Renal cortical epithelial cell (primary cell): ENCODE measurements at regions not wholly inside any gene's neighbourhood (a gene's known extent, or its start where the extent isn't known, plus 50 kb on each side); places are given as distances from the start of the nearest gene placed in this dataset.
A peak's percentile ranks its signal among the peaks of the same experiment; 100 is the strongest.

Source experiments
- DNase-seq: peaks from one replicate; pipeline ENCODE4 v3.0.0-alpha.2; 2011; ENCODE audit warnings: low read depth

DNA sequence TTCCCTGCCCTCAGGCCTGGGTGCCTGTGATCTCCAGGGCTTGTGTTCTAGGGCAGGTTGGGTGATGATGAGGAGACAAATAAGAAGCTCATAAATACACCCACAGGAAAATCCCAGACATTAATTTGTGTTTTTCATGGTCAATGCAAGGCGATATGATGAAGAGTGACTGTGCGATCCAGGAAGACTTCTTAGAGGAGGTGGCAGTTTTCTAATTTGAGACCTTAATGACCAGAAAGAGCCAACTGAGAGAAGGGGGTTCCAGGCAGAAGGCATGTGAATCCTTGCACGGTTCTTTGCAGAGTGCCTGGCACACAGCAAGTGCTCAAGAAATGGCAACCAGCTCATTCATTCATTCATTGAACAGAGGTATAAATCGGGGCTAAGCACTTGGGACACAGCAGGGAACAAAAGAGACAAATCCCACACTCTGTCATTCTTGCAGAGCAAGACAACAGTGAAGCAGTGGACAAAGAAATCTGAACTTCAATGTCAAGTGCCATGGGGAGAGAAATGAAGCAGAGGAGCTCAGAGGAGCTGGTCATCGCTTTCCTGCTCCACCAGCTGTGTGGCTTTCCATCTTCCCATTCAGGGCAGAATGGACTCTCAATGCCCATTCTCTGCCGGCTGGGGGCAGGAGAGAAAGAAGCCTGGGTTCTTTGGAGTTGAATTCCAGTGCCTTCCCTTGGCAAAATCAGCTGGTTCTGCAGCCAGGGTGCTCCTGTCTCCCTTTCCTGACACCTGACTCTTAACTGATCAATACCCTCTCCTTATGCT, 128.3 kb downstream of the AACS start:
- no peak for DNase-seq

DNA sequence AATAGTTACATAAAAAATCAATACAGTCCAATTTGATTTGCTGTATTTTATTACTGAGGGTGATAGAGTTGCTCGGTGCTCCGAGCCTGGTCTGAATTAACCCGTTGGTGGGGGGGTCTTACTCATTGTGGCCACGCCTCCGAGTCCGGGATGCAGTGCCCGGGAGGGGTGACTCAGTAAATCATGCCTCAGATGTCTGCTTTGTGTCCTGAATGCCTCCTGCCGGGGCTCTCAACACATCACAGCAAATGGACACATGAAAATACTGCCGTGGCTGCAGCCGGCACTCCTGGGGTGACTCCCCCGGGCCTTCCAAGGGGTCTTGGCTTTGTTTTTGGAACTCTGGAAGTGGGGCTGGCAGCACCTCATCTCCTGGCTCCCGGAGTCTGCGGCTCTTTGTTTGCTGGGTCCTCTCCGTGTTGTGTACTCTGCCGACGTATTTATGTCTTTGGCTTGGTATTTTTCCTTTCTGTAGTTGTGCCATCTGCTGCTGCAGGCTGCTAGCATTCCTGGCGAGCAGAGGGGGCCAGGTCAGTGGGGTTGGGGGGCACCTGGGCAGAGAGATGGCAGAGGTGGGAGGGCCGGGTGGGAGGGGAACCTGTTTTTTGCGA, 129.0 kb downstream of the AACS start:
- no peak for DNase-seq

DNA sequence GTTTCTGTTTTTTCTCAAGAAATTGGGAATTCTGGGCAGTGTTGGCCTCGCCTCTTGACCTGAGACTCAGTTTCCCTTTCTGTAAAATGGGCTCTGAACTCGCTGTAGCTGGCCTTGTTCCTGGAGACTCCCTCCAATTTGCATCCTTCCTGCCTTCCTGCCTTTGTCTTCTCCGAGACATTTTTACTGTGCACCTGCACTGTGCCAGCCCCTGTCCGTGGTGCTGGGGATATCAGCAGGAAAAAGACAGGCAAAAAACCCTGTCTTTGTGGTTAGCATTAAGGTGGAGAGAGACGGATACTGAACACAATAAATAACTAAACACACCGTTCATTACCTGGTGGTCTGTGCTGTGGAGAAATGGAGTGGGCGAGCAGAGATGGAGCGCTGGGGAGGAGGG, 129.8 kb downstream of the AACS start:
- no peak for DNase-seq

DNA sequence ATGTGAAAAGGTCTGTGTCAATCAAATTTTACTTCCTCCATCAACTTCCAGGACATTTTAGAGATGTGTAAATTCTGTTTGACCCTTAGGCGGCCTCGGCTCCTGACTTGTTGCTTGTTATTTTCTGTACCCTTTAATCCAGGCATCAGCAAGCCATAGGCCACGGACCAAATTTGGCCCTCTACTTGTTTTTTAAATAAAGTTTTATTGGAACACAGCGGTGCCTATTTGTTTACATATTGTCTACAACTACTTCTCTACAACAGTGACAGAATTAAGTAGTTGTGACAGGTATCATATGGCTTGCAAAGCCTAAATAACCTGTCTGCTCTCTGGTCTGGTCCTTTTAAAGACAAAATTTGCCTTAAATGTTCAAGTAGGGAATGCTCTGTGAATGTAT, 132.1 kb downstream of the AACS start:
- no peak for DNase-seq

DNA sequence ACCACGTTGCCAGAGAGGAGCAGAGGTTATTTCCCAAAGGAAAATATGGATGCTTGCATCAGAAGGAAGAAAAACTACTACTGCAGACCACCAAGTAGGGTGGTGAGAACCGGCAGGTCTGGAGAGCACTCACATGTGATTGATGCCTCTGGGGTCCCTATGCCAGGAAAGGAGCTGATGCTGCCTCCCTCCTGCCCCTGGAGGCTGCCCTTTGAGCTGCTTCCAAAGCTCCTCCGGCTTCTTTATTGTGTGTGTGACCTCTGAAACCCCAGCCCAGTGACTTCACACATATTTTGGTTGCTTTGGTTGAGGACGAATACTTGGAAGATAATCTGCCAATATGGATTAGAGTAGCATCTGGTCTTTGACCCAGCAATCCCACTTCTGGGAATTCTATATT, 133.4 kb downstream of the AACS start:
- no peak for DNase-seq

DNA sequence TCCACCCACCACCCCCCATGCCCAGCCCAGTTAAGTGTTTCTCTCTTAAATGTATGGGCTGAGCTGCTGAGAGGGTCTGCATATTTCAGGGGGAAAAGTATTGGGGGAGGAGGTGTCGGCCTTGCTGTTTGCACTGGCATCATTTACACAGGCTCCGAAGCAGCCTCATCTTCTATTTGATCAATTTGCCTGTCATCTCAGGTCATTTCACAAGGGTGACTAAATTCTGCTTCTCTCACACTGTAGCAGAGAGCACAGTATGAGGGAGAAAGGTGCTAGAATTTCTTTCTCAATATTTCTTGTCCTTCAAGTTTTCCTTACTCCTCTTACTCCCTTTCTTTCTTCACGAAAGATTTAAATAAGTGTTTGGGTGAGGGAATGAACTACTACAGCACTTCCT, 135.9 kb downstream of the AACS start:
- DNase-seq: no peak

DNA sequence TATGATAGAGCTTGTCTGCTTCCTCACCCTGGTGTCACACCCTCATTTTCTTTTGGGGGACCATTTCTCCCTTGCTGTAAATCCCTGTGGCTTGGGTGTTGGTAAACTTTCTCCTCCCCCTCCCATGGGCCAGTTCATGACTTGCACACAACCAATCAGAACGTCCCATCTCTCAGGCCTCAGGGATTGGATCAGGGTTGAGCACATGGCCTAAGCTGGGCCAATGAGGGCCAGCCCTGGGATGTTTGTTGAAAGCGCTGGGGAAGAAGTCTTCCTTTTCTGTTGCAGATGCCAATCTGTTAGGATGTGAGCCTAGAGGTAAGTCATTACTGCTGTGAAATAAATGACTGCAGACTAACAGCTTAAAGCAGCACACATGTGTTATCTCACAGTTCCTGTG, 136.7 kb downstream of the AACS start:
- DNase-seq: no peak

DNA sequence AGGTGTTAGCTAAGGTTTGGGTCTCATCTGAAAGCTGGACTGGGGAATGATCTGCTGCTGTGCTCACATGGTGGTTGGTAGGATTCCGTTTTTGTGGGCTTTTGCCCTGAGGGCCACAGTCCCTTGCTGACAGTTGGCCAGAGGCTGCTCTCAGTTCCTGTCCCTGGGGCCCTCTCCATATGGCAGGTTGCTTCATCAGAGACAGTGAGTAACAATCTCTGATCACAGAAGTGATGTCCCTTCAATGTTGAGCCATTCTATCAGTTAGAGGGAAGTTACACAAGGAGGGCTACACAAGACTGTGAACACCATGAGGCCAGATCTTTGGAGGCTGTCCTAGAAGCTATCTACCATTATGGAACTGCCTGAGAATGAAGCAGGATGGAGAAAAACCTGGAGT, 137.2 kb downstream of the AACS start:
- DNase-seq: no peak

DNA sequence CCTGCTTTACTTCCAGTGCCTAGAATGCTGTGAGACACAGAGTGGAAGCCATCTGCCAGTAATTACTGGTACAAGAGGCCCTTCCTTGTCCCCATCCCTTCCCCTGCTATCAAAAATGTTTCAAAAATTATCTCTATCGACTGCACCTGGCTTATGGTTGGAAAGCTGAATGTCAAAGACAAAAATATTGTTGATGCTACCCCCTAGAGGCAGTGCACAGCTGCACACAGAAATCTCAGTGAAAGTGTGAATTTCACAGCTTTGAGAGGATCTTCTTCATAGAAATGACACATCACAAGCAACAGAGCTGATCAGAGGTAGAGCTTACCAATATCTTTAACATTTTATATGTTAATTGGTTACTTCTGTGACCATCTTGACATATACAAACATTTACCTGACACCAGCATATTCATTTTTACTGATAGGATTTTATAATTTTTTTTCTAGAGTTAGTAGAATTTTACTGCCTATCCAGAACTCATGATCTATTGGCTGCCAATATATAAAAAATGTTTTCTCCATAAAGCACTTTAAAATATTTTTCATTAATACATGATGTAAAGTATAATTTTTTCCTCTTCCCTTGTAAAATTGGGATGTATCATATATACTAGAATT, 138.0 kb downstream of the AACS start:
- DNase-seq: peak; percentile 10

DNA sequence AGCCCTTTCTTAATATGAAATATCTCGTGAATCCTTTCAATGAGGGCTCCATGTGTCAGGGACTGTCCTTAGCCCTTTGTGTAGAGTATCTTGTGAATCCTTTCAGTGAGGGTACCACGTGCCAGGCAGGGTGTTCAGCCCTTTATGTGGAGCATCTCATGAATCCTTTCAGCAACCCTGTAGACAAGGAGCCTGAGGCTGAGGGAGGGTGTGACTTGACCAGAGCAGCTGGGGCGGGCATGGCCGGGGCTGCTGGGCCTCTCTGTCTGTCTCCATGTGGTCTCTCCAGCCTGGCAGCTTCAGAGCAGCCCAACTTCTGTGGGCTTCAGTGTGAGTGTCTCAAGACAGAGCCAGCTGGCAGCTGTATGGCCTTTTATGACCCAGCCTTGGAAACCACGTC, 140.2 kb downstream of the AACS start:
- no peak for DNase-seq

DNA sequence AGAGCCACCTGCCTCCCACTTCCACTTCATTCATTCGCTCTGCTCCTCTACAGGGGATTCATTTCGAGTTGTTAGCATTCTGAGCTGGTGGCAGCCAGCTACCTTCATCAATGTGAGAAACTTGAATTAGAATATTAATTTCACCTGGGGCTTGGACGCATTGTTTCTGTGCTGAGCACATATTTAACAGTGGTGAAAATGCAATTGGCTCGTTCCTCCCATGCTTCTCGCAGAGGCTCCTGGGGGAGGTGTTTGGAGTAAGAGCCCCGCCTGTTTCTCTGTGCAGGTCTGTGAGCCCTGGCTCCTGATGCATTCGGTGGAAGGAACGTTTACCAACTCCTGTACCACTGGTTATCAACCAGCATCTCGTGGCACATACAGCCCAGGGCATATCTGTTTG, 141.5 kb downstream of the AACS start:
- no peak for DNase-seq

DNA sequence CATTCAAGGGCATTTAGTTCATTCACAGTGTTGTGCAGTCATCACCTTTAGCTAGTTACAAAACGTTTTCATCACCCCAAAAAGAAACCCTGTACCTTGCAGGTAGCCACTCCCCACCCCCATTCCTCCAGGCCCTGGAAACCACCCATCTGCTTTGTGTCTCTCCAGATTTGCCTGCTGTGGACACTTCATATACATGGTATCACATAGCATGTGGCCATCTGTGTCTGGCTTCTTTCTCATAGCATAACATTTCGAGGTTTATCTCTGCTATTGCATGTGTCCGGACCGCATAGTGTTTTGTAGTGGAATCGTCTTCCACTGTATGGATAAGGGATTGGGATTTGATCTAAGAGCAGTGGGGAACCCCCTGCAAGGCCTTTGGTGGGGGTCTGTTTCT, 143.1 kb downstream of the AACS start:
- DNase-seq: no peak

DNA sequence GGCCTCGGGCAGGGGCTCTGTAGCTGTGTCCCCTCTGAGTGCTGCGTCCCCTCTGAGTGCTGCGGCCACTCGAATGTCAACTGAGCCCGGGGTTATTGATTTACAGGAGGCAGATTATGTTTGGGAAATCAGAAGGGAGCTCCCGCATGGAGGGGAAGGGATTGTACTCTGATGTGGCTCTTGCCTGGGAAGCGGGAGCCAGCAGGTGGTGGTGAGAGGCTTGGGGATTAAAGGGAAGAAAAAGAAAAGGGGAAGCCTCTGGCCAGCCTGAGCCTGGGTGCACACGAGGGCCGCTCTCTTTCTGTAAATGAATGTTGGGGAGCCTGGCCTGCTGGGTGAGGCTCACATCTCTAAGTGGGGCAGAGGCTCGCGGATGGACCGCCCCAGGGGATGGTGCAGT, 143.7 kb downstream of the AACS start:
- DNase-seq: no peak

DNA sequence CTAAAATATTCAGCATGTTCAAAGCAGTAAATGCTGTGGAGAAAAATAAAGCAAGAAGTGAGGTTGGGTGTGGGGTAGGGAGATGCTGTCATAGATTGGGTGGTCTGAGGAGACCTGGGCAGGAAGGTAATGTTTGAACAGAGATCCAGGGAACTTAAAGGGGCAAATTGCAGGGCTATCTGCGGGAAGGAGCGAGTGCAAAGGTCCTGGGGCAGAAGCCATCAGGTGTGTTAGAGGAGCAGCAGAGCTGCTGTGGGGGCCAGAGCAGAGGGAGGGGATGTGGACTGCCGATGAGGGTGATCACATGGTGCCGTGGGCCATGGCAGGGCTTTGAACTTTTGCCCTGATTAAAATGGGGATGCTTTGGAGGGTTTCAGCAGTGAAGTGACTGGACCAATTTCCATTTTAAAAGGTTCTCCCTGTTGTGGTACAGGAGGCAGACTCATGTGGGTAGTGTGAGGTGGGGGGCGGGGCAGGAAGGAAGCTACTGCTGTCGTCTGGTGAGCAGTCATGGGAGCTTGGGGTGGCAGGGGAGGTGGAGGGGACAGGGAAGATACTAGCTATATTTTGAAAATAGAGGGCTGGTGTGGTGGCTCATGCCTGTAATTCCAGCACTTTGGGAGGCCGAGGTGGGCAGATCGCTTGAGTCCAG, 145.0 kb downstream of the AACS start:
- no peak for DNase-seq

DNA sequence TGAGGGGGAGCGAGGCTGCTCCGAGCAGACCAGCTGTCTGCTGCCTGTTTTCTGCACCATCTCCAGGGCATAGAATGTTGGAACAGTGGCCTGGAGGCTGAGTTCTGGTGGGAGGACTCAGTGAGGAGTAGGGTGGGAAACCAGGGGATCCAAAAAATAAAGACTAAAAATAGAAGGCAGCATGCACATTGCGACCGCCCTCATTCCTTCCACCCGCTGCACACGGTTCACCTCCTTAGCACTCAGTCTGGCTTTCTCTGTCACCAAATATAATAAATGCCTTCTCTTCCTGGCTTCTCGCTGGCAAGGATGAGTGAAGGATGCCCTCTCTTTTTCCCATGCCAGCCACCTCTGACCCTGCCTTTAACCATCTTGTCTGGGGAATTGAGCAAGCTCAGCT, 146.2 kb downstream of the AACS start:
- DNase-seq: no peak

DNA sequence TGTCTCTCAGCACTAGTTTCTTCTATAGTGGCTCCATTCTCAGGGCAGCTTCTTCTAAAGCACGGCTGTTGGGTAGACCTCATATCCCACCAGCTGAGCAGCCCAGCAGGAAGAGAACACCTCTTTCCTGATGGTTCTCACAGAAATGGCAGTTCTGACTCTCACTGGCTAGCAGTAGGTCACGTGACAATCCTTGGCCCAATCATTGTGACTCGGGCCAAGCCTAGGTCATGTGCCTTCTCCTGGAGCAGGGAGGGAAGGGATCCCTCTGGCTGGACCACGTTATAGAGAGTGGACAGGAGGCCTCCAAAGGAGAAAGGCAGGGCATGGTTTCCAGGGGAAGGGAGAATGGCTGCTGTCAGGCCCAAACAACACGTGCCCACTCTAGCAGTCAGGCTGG, 149.1 kb downstream of the AACS start:
- no peak for DNase-seq

DNA sequence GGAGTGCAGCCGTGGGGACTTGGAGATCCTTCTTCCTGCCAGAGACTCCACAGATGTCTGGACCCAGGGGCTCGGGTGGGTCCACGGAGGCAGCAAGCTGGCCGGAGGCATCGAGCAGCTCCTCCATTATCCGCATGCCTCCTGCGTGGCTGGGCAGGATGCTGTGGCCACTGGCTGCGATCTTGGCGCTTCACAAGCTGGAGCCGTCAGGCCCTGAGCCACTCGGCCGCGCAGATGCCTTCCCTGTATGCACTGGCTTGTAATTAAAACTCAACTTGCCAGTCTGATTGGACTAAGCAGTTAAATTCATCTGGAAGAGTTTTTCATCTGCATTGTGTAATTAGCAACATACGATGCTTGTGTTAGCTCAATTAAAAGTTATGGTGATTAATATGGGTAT, 151.5 kb downstream of the AACS start:
- no peak for DNase-seq

DNA sequence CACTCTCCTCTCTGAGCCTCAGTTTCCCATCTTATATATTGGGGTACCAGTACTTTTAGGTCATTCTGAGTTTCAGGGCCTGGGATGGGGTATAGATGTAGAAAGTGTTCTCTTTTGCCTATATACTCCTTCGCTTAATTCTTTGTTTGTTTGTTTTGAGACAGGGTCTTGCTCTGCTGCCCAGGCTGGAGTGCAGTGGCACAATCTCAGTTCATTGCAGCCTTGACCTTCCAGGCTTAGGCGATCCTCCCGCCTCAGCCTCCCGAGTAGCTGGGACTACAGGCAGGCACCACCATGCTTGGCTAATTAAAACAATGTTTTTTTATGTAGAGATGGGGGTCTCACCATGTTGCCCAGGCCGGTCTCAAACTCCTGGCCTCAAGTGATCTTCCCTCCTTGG, 152.1 kb downstream of the AACS start:
- no peak for DNase-seq

DNA sequence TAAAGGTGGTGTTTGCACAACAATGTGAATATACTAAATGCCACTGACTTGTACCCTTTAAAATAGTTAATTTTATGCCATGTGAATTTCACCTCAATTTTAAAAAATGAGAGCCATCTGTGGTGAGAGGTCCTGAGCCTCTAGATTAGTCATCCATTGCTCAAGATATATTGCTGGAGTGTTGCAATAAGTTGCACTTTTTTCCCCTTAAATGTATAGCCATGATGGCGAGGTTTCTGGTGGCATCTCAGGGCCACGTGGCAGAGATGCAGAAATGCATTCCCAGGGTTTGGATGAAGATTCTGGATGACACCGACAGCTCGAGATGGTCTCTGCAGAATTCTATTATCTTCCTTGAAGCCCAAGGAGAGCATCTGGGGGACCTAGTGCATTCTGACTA, 153.7 kb downstream of the AACS start:
- no peak for DNase-seq

DNA sequence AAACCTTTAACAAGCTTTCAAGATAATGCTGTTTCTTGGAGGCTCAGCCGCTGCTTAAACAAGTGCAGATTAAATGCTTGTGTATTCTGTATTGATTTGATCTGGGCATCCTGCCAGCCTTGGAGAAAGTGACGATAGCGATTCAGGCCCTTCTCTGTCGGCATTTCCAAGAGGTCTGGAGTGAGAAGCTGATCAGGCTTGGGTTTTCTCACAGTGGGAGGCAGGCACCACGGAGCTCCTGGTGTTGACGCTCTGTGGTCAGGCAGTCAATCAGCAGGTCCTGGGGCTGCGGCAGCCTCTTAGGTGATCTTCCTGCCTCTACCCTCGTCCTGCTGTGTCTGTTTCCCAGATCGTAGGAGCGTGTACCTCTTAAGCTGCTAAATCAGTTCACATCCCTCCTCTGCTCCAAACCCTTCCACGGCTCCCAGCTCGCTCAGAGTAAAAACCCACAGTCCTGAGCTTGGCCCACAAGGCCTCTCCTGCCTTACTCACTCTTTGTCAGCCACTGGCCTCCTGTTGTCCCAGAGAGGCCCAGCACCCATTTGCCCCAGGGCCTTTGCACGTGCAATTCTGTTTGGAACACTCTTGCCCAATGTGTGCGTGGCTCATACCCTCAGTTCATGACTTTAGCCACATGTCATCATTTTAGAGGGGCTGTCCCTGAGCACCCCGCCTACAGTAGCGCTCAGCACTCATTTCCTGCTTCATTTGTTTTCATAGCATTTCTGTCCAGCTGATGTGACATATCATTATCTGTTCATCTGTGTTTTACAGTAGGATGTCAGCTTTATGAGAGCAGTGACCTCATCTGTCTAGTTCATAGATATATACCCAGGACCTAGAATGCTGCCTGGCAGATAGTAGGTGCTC, 155.4 kb downstream of the AACS start:
- no peak for DNase-seq

DNA sequence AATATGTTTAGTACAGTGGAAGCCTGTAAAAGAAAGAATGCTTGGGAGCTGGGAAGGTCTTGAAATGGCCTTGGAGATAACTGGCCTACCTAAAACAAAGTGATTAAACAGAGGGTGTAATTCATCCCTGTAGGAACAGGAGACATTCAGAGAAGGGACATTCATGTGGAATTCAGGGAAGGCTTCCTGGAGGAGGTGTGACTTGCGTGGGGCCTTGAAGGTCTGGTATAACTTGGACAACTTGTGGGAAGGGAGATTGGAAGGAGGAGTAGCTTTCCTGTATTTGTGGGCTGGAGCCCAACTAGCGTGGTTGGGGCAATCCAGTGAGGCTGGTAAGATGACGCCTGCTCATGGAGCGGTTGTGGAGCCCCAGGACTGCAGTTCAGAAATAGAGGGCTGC, 156.4 kb downstream of the AACS start:
- no peak for DNase-seq

DNA sequence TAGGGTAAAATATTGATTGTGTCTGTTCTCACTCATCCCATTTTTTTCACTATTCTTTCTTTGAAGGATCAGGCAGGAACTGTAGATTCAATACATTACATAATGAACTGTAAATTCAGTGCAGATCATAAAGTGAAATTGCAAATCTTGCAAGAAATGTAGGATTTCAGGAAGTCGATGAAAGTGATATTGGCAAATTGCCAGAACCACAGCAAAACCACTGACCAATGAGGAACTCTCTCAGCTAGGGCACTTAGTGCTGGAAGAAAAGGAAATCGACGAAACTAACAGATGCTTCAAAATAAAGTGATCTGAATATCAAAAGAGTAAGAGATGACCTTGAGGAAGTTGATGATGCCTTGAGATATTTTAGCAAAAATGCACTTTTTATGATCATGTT, 157.6 kb downstream of the AACS start:
- no peak for DNase-seq
